OCI-LY7 (cell line): ENCODE measurements at regions not wholly inside any gene's neighbourhood (a gene's known extent, or its start where the extent isn't known, plus 50 kb on each side); places are given as distances from the start of the nearest gene placed in this dataset.

ENCODE experiments used
- BruUV-seq: library from RNA; stranded (reverse); fragments of 400-500 nt; replicated peaks from 2 replicates; lab custom pipeline; 2021; lab: Mats Ljungman, UMichigan
- CTCF ChIA-PET: fragments of 300-600 bp; sonication (Branson Sonifier 250); formaldehyde crosslinking; loops from one replicate; lab custom pipeline; 2022; ENCODE audit warnings: antibody characterized with exemption; ENCODE audit not compliant: unreplicated experiment; lab: Charles Lee
- POLR2A ChIA-PET: fragments of 300-600 bp; sonication (Branson Sonifier 250); formaldehyde crosslinking; loops from one replicate; lab custom pipeline; 2022; ENCODE audit warnings: antibody characterized with exemption; lab: Charles Lee
- DNase-seq: peaks from one replicate; pipeline ENCODE4 v3.0.0-alpha.2; 2015; ENCODE audit warnings: low spot score
- H2AFZ ChIP-seq: fragments of 200-600 bp; sonication (generic), shearing (Covaris generic); 2 replicates; pipeline ENCODE4 v1.6.1; 2014; ENCODE audit warnings: mild to moderate bottlenecking, antibody characterized with exemption, low read length, moderate library complexity
- H3K27ac ChIP-seq: fragments of 200-600 bp; sonication (generic); 2 replicates; pipeline ENCODE4 v1.5.1; 2014; ENCODE audit warnings: mixed run types, low read depth, mild to moderate bottlenecking, moderate library complexity, low read length, inconsistent platforms; ENCODE audit not compliant: poor library complexity, severe bottlenecking
- H3K36me3 ChIP-seq: fragments of 200-600 bp; sonication (generic); 2 replicates; pipeline ENCODE4 v1.6.1; 2014; ENCODE audit warnings: mild to moderate bottlenecking, antibody characterized with exemption, low read length, moderate library complexity, mixed read lengths; ENCODE audit not compliant: insufficient read depth
- H3K4me1 ChIP-seq: fragments of 200-600 bp; sonication (generic); 2 replicates; pipeline ENCODE4 v1.5.1; 2014; ENCODE audit warnings: mild to moderate bottlenecking, low read length; ENCODE audit not compliant: insufficient read depth, poor library complexity, severe bottlenecking
- H3K4me2 ChIP-seq: fragments of 200-600 bp; sonication (generic); 2 replicates; pipeline ENCODE4 v1.6.1; 2014; ENCODE audit warnings: mild to moderate bottlenecking, low read length
- H3K4me3 ChIP-seq: fragments of 200-600 bp; sonication (generic); 2 replicates; pipeline ENCODE4 v1.5.1; 2014; ENCODE audit warnings: mild to moderate bottlenecking, low read depth, low read length; ENCODE audit not compliant: poor library complexity, severe bottlenecking
- H3K79me2 ChIP-seq: fragments of 200-600 bp; sonication (generic); 2 replicates; pipeline ENCODE4 v1.6.1; 2016; ENCODE audit warnings: low read depth, mild to moderate bottlenecking, low read length, moderate library complexity, mixed read lengths; ENCODE audit not compliant: insufficient read depth
- H3K9me2 ChIP-seq: fragments of 200-600 bp; sonication (generic); 2 replicates; pipeline ENCODE4 v1.6.1; 2016; ENCODE audit warnings: mild to moderate bottlenecking, low read length, mixed read lengths; ENCODE audit not compliant: insufficient read depth
- H3K9me3 ChIP-seq: fragments of 200-600 bp; sonication (generic); 2 replicates; pipeline ENCODE4 v1.6.1; 2014; ENCODE audit warnings: mild to moderate bottlenecking, mixed run types, low read length, mixed read lengths
- H4K20me1 ChIP-seq: fragments of 200-600 bp; sonication (generic); 2 replicates; pipeline ENCODE4 v1.6.1; 2014; ENCODE audit warnings: mild to moderate bottlenecking, antibody characterized with exemption, low read length, moderate library complexity, mixed read lengths; ENCODE audit not compliant: insufficient read depth
- CTCF ChIP-seq: fragments of 200-600 bp; sonication (generic); conservative IDR thresholded peaks from 2 replicates; pipeline ENCODE4 v1.5.1; 2014; ENCODE audit warnings: mild to moderate bottlenecking, antibody characterized with exemption, low read length, moderate library complexity, mixed read lengths
- EZH2phosphoT487 ChIP-seq: fragments of 200-600 bp; sonication (generic); IDR thresholded peaks from 2 replicates; pipeline ENCODE4 v1.6.1; 2018; ENCODE audit warnings: low read depth, borderline replicate concordance, mild to moderate bottlenecking, mixed run types, antibody characterized with exemption, low read length, moderate library complexity, mixed read lengths
- intact Hi-C: fragments of 100-400 bp; cut with micrococcal nuclease; formaldehyde crosslinking; loops from one replicate; pipeline ENCODE4 v1.10.0; 2022; ENCODE audit not compliant: unreplicated experiment

GRCh38 chr9:80571953-80572352 lies 1000.2 kb downstream of the TLE4 start:
- no peak overlapping the region for H3K4me2 ChIP-seq
- H3K36me3 ChIP-seq: no peaks in the 10 kb centered on the region
- CTCF ChIA-PET: no interaction called here
- no peaks in the 10 kb centered on the region for H3K9me2 ChIP-seq
- H3K9me3 ChIP-seq: no peaks in the 10 kb centered on the region
- H3K4me3 ChIP-seq: no peak overlapping the region
- TF ChIP-seq CTCF: no peak
- TF ChIP-seq EZH2phosphoT487: no peak
- no peaks in the 10 kb centered on the region for H4K20me1 ChIP-seq
- no TSS peak for BruUV-seq
- intact Hi-C loops: no loop called here
- no peaks in the 10 kb centered on the region for H3K79me2 ChIP-seq
- no peaks in the 10 kb centered on the region for H3K4me1 ChIP-seq
- no peak overlapping the region for H3K27ac ChIP-seq
- POLR2A ChIA-PET: no interaction called here
- H2AFZ ChIP-seq: no peak overlapping the region
- no peak for DNase-seq

DNA sequence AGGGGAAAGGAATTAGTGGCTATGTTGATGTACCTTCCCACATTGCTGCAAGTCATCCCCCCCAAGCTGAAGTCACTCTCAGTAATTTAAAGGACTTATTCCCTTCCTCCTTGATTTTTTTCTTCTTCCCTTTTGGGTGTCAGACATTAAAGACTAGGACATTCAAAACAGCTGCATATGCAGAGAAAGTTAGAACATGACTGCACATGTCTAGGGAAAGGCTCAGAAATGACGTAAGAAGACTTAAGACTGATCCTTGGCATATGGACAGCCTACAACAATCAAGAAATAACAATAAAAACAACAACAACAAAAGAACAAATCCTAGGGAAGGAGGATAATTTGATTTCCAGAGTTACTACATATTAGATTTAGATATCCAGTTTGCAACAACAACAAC lies 997.5 kb downstream of the TLE4 start:
- Histone ChIP-seq H3K4me2 (no peak overlapping the region), H4K20me1 (no peaks in the 10 kb centered on the region), H3K36me3 (no peaks in the 10 kb centered on the region), H3K27ac (no peak overlapping the region), H2AFZ (no peak overlapping the region), H3K9me3 (no peaks in the 10 kb centered on the region), H3K79me2 (no peaks in the 10 kb centered on the region), H3K4me1 (no peaks in the 10 kb centered on the region), H3K9me2 (no peaks in the 10 kb centered on the region), H3K4me3 (no peak overlapping the region)
- BruUV-seq: no TSS peak
- TF ChIP-seq CTCF (no peak), EZH2phosphoT487 (no peak)
- intact Hi-C loops: no loop called here
- ChIA-PET CTCF (no interaction called here), POLR2A (no interaction called here)
- no peak for DNase-seq

- H3K9me3 ChIP-seq: no peaks in the 10 kb centered on the region
- intact Hi-C loops: no loop called here
- no peaks in the 10 kb centered on the region for H4K20me1 ChIP-seq
- H3K9me2 ChIP-seq: no peaks in the 10 kb centered on the region
- H3K4me2 ChIP-seq: no peak overlapping the region
- no TSS peak for BruUV-seq
- TF ChIP-seq CTCF (no peak), EZH2phosphoT487 (no peak)
- H3K79me2 ChIP-seq: no peaks in the 10 kb centered on the region
- H2AFZ ChIP-seq: no peak overlapping the region
- H3K4me3 ChIP-seq: no peak overlapping the region
- H3K27ac ChIP-seq: no peak overlapping the region
- no peaks in the 10 kb centered on the region for H3K4me1 ChIP-seq
- H3K36me3 ChIP-seq: no peaks in the 10 kb centered on the region
- DNase-seq: no peak
- ChIA-PET CTCF (no interaction called here), POLR2A (interaction anchor here (0.6 kb wide), 1 partner anchor 352 kb away, joined by 3 read pairs; no protein-coding TSS in a partner anchor)
These were observed 989.8 kb downstream of the TLE4 start for GRCh38 chr9:80561526-80561925.
